Activated naive CD4-positive, alpha-beta T cell treated with anti-CD3 and anti-CD28 coated beads, Interleukin-2, amount 50 U/mL, for 24 hours (primary cell): ENCODE measurements at regions not wholly inside any gene's neighbourhood (a gene's known extent, or its start where the extent isn't known, plus 50 kb on each side); places are given as distances from the start of the nearest gene placed in this dataset.

Source experiments
- H3K27ac Mint-ChIP-seq: one replicate; pipeline ENCODE4 v1.8.0; 2021; ENCODE audit warnings: mild to moderate bottlenecking, mixed read lengths
- H3K27me3 Mint-ChIP-seq: one replicate; pipeline ENCODE4 v1.8.0; 2021; ENCODE audit warnings: mixed read lengths
- H3K36me3 Mint-ChIP-seq: one replicate; pipeline ENCODE4 v1.8.0; 2021; ENCODE audit warnings: mixed read lengths
- H3K4me1 Mint-ChIP-seq: one replicate; pipeline ENCODE4 v1.8.0; 2021; ENCODE audit warnings: mixed read lengths
- H3K4me3 Mint-ChIP-seq: one replicate; pipeline ENCODE4 v1.8.0; 2021; ENCODE audit warnings: mild to moderate bottlenecking, mixed read lengths
- H3K9me3 Mint-ChIP-seq: one replicate; pipeline ENCODE4 v1.8.0; 2021; ENCODE audit warnings: mixed read lengths

DNA sequence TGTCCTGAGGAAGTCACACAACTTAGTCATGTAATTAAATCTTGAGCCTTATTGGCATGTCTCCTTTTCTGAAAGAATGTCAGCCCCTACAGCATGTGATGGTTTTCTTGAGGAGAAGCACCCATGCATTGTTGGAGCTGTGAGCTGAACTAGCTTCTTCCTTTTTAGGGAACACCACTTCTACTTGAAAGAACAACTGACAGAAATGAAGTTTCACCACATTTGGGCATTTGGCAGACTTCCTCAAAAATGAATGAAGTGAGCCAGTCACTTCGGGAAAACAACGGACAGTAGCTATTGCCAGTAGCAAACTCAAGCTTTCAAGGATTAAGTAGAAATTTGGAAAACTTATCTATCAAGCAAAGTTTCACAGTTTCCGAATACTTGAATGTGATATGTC, 1351.3 kb downstream of the EFNB2 start:
- Mint-ChIP-seq H3K4me3 (no peak overlapping the region), H3K36me3 (no peaks in the 10 kb centered on the region), H3K27ac (no peak overlapping the region), H3K27me3 (no peaks in the 10 kb centered on the region), H3K9me3 (no peaks in the 10 kb centered on the region), H3K4me1 (no peaks in the 10 kb centered on the region)

- H3K27me3 Mint-ChIP-seq = no peaks in the 10 kb centered on the region
- no peaks in the 10 kb centered on the region for H3K4me1 Mint-ChIP-seq
- no peaks in the 10 kb centered on the region for H3K36me3 Mint-ChIP-seq
- no peak overlapping the region for H3K4me3 Mint-ChIP-seq
- H3K9me3 Mint-ChIP-seq = no peaks in the 10 kb centered on the region
- H3K27ac Mint-ChIP-seq = no peak overlapping the region
Observed at GRCh38 chr13:105177265-105177900, 1358.1 kb downstream of the EFNB2 start.

DNA sequence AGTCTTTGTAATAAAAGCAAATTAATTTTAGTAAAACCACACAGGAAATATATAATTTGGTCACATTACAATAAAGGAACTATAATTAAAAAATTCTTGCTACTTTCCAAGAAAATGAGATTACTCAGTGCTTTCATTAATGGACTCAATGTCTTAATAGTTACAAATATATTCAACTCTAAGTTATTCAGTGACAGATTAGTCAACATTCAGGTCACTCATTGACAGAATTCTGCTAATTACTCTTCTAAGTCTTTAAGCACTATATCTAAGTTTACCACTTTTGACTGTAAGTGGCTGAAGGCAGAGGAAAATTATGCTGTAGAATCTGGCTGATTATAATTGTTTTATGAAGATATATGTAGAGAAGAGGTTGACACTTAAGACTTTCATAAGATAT, 1365.0 kb downstream of the EFNB2 start:
- no peak overlapping the region for H3K4me3 Mint-ChIP-seq
- no peaks in the 10 kb centered on the region for H3K36me3 Mint-ChIP-seq
- no peaks in the 10 kb centered on the region for H3K4me1 Mint-ChIP-seq
- peaks cover 6% of the 10 kb centered on the region for H3K27me3 Mint-ChIP-seq
- no peak overlapping the region for H3K27ac Mint-ChIP-seq
- H3K9me3 Mint-ChIP-seq = no peaks in the 10 kb centered on the region

DNA sequence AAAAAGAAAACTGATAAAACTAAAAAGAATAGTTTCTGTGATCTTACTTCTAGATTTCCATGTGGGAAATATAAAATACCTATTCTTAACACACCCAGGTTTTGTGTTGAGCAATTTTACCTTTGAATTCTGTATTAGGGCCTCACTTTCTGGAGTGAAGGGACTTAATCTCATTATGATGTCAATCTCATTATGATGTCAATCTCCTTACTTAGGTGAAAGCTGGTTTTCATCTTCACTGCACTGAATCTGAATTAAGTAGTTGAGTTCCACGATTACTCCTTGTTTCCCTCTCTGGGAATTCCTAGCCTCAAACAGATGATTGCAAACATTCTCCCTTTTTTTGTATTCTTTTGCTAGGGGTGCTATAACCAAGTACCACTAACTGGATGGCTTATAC, 1367.2 kb downstream of the EFNB2 start:
- Mint-ChIP-seq H3K27me3 (peaks cover 7% of the 10 kb centered on the region), H3K27ac (no peak overlapping the region), H3K4me3 (no peak overlapping the region), H3K9me3 (no peaks in the 10 kb centered on the region), H3K36me3 (no peaks in the 10 kb centered on the region), H3K4me1 (no peaks in the 10 kb centered on the region)

- H3K36me3 Mint-ChIP-seq = no peaks in the 10 kb centered on the region
- peaks cover 7% of the 10 kb centered on the region for H3K27me3 Mint-ChIP-seq
- H3K4me3 Mint-ChIP-seq = no peak overlapping the region
- no peaks in the 10 kb centered on the region for H3K9me3 Mint-ChIP-seq
- no peaks in the 10 kb centered on the region for H3K4me1 Mint-ChIP-seq
- H3K27ac Mint-ChIP-seq = no peak overlapping the region
Observed at GRCh38 chr13:105167385-105167784, 1368.1 kb downstream of the EFNB2 start.

GRCh38 chr13:105165449-105166125, 1369.9 kb downstream of the EFNB2 start:
- Mint-ChIP-seq H3K4me3 (no peak overlapping the region), H3K36me3 (no peaks in the 10 kb centered on the region), H3K27me3 (peaks cover 11% of the 10 kb centered on the region), H3K9me3 (no peaks in the 10 kb centered on the region), H3K4me1 (no peaks in the 10 kb centered on the region), H3K27ac (no peak overlapping the region)

DNA sequence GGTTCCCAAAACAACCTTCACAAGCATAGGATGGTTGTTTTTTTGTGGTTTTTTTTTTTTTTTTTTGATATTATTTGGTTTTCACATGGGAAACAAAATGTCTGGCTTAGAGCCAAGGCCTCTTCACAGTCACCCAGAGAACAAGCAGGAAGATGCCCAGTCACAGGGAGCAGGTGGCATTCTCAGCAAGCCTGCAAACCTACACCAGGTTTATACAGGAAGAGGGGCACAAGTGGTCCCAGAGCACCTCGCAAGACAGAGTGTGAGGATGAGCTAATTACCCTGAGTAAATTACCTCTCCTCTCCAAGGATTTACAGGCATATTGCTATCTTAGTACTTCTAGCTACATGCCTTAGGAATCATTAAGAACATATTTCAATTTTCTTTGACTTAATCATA, 1375.6 kb downstream of the EFNB2 start:
- H3K36me3 Mint-ChIP-seq = no peaks in the 10 kb centered on the region
- H3K9me3 Mint-ChIP-seq = no peaks in the 10 kb centered on the region
- H3K27me3 Mint-ChIP-seq = peaks cover 4% of the 10 kb centered on the region

GRCh38 chr13:105153611-105154010, 1381.9 kb downstream of the EFNB2 start:
- Mint-ChIP-seq H3K9me3 (no peaks in the 10 kb centered on the region), H3K36me3 (no peaks in the 10 kb centered on the region), H3K27me3 (peaks cover 6% of the 10 kb centered on the region), H3K27ac (no peak overlapping the region), H3K4me1 (no peaks in the 10 kb centered on the region), H3K4me3 (no peak overlapping the region)

More for the DNA sequence above, 1375.6 kb downstream of the EFNB2 start:
- Mint-ChIP-seq H3K4me3 (no peak overlapping the region), H3K4me1 (no peaks in the 10 kb centered on the region), H3K27ac (no peak overlapping the region)

DNA sequence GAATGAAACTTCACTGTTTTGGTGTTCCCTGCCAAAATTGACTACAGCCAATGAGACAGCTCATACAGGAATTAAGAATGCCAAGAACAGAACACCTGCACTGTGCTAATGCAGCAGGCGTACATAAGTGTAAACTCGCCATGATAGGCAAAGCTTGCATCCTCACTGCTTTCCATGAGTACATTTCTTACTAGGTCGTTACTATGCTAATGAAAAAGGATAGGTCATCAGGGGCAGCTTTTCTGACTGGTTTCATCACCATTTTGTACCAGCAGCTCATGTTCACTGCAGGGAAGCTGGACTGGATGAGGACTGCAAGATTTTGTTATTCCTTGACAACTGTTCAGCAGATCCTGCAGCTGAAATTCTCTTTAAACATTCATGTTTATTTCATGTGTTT, 1383.8 kb downstream of the EFNB2 start:
- no peaks in the 10 kb centered on the region for H3K4me1 Mint-ChIP-seq
- H3K9me3 Mint-ChIP-seq = no peaks in the 10 kb centered on the region
- no peak overlapping the region for H3K27ac Mint-ChIP-seq
- no peaks in the 10 kb centered on the region for H3K36me3 Mint-ChIP-seq
- peaks cover 6% of the 10 kb centered on the region for H3K27me3 Mint-ChIP-seq
- no peak overlapping the region for H3K4me3 Mint-ChIP-seq

GRCh38 chr13:105147461-105147860, 1388.0 kb downstream of the EFNB2 start:
- Mint-ChIP-seq H3K9me3 (no peaks in the 10 kb centered on the region), H3K27ac (no peak overlapping the region), H3K36me3 (no peaks in the 10 kb centered on the region), H3K4me1 (no peaks in the 10 kb centered on the region), H3K27me3 (peaks cover 5% of the 10 kb centered on the region), H3K4me3 (no peak overlapping the region)

DNA sequence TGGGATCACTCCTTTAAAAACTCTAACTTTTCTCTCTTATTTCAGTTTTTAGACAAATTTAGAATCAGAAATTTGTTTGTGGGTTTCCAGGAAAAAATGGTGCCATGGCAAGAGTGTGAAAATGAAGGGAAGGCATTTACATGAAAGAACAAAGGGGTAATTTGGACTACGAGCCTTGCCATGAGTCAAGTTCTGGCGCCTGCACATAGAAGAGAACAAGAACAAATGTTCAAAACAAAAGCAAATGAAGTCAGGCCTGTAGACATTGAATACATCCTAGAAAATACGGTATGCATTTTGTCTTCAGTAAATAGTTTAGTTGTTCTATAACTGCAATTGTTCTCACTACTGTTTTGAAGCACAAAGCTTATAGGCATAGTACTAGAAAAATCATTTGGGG, 1390.5 kb downstream of the EFNB2 start:
- Mint-ChIP-seq H3K27me3 (no peaks in the 10 kb centered on the region), H3K9me3 (no peaks in the 10 kb centered on the region), H3K27ac (no peak overlapping the region), H3K36me3 (no peaks in the 10 kb centered on the region), H3K4me1 (peaks cover 15% of the 10 kb centered on the region), H3K4me3 (no peak overlapping the region)

DNA sequence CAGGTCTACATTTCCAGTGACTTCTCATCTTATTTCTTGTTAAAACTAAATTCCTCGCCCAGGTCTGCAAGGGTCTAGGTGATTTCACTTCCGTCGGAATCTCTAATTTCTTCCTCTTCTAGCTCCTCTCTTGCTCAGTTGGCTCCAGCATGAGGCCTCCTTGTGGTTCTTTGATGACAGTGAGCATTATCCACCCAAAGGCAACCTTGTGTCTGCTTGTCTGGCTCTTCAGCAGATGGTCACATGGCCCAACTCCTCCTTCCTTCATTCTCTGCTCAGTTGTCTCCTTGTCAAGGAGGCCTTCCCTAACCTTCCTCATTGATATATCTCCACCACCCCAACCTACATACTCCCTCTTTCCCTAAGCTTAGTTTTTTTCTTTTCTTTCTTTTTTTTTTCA, 1391.4 kb downstream of the EFNB2 start:
- Mint-ChIP-seq H3K27ac (no peak overlapping the region), H3K4me1 (peaks cover 22% of the 10 kb centered on the region), H3K27me3 (no peaks in the 10 kb centered on the region), H3K9me3 (no peaks in the 10 kb centered on the region), H3K36me3 (no peaks in the 10 kb centered on the region), H3K4me3 (no peak overlapping the region)

GRCh38 chr13:105142556-105142955, 1392.9 kb downstream of the EFNB2 start:
- Mint-ChIP-seq H3K9me3 (no peaks in the 10 kb centered on the region), H3K27me3 (no peaks in the 10 kb centered on the region), H3K4me3 (no peak overlapping the region), H3K27ac (no peak overlapping the region), H3K36me3 (no peaks in the 10 kb centered on the region), H3K4me1 (peaks cover 27% of the 10 kb centered on the region)

DNA sequence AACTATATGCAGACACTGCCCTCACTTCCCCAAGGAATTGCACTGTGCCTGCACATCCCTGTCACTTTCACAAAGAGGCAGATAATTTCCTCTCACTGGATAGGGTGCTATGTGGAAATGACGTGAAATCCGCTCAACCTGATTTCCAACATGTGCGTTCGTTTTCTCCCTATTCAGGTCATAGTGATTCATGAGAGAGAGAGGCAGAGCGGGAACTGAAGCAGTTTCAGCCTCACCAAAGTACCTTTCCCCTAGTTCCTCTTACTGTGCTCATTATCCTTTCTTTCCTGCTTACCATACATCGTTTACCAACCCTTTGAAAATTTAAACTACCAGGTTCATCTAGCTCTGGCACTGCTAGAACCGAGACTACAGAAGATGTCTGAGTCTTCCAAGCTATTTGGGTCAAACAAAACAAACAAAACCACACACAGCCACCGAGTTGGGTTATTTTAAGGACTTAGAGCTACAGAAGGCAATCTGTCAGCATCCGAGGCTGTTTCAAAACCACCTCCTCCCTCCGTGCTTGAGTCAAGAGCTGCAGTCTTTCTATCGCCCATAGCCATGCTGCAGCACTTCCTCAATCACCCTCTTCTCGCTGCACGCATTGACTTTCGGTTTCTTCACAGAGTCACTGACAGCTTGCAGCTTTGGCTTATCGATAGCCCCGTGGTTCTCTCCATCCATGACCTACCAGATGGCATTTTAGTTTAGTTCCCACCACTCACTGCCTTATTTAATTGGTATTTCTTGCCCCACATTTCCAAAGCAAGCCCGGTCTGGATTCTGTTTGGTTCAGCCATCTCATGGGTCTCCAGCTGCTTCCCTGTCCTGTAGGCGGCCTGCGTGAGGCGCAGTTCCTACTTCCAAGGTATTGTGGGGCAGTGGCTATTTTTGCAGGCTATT, 1395.8 kb downstream of the EFNB2 start:
- Mint-ChIP-seq H3K27me3 (no peaks in the 10 kb centered on the region), H3K27ac (peak overlapping the region; percentile 94), H3K4me3 (peak overlapping the region; percentile 87), H3K4me1 (peaks cover 27% of the 10 kb centered on the region), H3K36me3 (no peaks in the 10 kb centered on the region), H3K9me3 (no peaks in the 10 kb centered on the region)

DNA sequence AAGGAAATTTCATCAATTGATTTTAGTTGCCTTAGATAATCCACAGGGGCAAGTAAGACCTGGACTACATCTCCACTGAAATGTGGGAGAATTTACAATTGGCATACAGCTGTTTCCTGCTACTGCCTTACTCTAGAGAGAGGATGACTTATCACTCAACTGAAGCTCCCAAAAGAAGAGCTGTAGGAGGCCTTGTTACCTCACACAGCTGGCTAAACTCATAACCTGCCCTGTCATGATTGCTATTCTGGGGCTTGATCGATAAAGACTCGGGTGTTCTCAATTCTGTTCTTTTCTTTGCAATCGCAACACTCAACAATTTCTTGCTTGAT, 1396.4 kb downstream of the EFNB2 start:
- Mint-ChIP-seq H3K4me3 (peak overlapping the region; percentile 87), H3K4me1 (peaks cover 27% of the 10 kb centered on the region), H3K27me3 (no peaks in the 10 kb centered on the region), H3K27ac (peak overlapping the region; percentile 94), H3K9me3 (no peaks in the 10 kb centered on the region), H3K36me3 (no peaks in the 10 kb centered on the region)
